ENCODE measurements at regions not wholly inside any gene's neighbourhood (a gene's known extent, or its start where the extent isn't known, plus 50 kb on each side); places are given as distances from the start of the nearest gene placed in this dataset.

DNA sequence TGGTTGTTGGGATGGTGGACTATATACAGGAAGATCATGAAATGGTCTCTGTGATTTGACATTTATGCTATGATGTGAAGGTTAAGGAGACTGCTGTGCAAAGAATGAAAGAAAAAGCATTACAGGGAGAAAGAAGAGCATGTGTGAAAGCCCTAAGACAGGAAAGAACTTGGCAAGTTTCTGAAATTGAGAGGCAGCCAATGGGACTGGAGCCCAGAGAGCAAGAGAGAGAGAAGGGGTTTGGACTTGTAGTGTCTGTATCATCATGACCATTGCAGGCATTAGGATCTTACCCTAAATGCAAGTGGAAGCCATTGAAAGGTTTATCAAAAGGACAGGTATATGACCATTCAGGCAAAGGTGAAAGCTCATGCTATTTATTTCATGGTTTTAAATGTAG is 147.1 kb downstream of the NAA11 start:
- Mint-ChIP-seq H3K9me3 (no peaks in the 10 kb centered on the region), H3K4me3 (no peak overlapping the region), H3K27me3 (no peaks in the 10 kb centered on the region), H3K4me1 (ENCODE audit: unreplicated experiment) (peaks cover 13% of the 10 kb centered on the region), H3K27ac (no peak overlapping the region), H3K36me3 (no peaks in the 10 kb centered on the region)
- no peak for DNase-seq (ENCODE audit: extremely low spot score, unreplicated experiment)
- TF ChIP-seq, protein P1, sequence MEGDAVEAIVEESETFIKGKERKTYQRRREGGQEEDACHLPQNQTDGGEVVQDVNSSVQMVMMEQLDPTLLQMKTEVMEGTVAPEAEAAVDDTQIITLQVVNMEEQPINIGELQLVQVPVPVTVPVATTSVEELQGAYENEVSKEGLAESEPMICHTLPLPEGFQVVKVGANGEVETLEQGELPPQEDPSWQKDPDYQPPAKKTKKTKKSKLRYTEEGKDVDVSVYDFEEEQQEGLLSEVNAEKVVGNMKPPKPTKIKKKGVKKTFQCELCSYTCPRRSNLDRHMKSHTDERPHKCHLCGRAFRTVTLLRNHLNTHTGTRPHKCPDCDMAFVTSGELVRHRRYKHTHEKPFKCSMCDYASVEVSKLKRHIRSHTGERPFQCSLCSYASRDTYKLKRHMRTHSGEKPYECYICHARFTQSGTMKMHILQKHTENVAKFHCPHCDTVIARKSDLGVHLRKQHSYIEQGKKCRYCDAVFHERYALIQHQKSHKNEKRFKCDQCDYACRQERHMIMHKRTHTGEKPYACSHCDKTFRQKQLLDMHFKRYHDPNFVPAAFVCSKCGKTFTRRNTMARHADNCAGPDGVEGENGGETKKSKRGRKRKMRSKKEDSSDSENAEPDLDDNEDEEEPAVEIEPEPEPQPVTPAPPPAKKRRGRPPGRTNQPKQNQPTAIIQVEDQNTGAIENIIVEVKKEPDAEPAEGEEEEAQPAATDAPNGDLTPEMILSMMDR (conservative IDR thresholded peaks at IDR 0.05): no peak

DNA sequence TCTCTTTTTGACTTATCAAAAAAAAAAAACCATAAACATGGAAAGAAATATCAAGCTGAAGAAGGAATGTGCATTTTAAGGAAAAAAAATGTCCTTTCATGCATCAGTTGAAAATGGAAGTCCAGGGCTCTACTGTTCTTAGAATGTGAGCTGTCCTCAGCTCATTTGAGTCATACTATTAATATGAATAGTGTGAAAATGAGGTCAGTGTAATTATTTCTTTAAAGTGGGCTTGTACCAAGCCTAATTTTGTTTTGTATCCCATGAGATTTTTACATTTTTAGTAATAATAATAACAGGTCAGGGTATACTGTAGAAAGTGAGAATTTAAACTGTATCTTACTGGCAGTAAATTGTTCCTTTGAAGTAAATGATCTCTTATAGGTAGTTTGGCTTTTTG is 148.5 kb downstream of the NAA11 start:
- no peaks in the 10 kb centered on the region for H3K36me3 Mint-ChIP-seq
- no peak for DNase-seq (ENCODE audit: extremely low spot score, unreplicated experiment)
- H3K27ac Mint-ChIP-seq: no peak overlapping the region
- H3K9me3 Mint-ChIP-seq: no peaks in the 10 kb centered on the region
- H3K4me1 Mint-ChIP-seq (ENCODE audit: unreplicated experiment): peaks cover 20% of the 10 kb centered on the region
- H3K27me3 Mint-ChIP-seq: no peaks in the 10 kb centered on the region
- H3K4me3 Mint-ChIP-seq: no peak overlapping the region
- TF ChIP-seq, protein P1 (conservative IDR thresholded peaks at IDR 0.05): no peak

DNA sequence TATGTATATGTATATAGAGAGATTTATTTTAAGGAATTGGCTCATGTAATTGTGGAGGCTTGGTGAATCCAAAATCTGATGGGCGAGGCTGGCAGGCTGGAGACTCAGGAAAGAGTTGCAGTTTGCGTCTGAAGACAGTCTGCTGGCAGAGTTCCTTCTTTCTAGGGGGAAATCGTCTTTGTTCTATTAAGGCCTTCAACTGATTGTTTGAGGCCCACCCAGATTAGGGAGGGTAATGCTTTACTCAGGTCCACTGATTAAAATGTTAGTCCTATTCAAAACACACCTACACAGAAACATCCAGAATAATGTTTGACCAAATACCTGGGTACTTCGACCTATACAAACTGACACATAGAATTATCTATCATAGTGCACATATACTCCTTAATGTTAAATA is 149.5 kb downstream of the NAA11 start:
- Mint-ChIP-seq H3K27ac (no peak overlapping the region), H3K4me1 (ENCODE audit: unreplicated experiment) (peaks cover 17% of the 10 kb centered on the region), H3K9me3 (no peaks in the 10 kb centered on the region), H3K4me3 (no peak overlapping the region), H3K36me3 (no peaks in the 10 kb centered on the region), H3K27me3 (no peaks in the 10 kb centered on the region)
- TF ChIP-seq, protein P1 (conservative IDR thresholded peaks at IDR 0.05): no peak
- DNase-seq (ENCODE audit: extremely low spot score, unreplicated experiment): no peak

DNA sequence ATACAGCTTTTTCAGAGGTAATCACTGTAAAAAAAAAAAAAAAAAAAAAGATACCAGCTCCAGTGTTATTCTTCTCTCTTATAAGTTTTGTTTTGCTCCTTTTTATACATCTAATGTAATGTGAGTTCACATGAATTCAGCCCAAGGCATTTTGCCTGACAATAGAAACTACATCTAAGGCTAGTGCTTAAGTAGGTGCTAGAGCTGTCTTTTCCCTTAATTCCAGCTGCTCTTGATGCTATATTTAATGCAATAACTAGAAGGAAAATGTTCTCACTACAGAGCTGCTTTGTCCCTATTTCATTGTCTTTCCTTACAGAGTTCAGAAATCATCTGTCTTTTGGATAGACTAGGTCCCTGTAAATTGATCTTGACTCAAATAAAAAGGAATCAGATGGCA is 150.1 kb downstream of the NAA11 start:
- Mint-ChIP-seq H3K9me3 (no peaks in the 10 kb centered on the region), H3K27me3 (no peaks in the 10 kb centered on the region), H3K4me1 (ENCODE audit: unreplicated experiment) (peaks cover 16% of the 10 kb centered on the region), H3K27ac (no peak overlapping the region), H3K36me3 (no peaks in the 10 kb centered on the region), H3K4me3 (no peak overlapping the region)
- DNase-seq (ENCODE audit: extremely low spot score, unreplicated experiment): no peak
- TF ChIP-seq, protein P1 (conservative IDR thresholded peaks at IDR 0.05): no peak

DNA sequence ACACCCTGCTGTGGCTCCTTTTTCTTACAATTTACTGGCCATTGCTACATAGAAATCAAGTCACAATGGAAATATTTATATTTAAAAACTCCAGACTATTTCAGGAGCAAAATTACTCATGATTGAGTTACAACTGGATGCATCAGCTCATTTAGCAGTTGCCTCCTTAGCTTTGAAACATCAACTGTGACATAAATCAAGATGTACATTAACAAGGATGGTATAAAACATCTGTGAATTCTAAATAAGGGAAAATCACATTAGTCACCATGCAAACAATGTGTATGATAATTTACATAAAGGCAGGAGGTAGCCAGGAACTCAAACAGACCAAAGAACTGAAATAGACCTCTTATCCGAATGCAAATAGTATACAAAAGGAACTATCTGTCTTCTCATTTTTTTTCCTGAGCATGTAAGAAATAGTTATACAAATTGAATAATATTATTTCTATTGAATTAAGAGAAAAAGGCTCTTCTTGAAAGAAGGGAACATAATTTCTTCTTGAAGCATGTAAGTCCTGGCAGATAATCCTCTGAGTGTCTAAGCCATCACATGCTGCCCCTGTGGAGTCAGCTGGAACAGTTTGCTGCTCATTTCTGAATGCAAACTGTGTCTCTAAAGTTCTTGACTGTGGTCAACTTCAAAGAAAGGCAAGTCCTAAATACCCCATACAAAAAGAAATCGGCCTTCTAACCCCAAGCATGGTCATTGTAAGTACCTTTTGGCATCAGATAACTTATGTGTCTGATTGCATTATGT is 151.2 kb downstream of the NAA11 start:
- peaks cover 16% of the 10 kb centered on the region for H3K4me1 Mint-ChIP-seq (ENCODE audit: unreplicated experiment)
- H3K27me3 Mint-ChIP-seq: no peaks in the 10 kb centered on the region
- H3K9me3 Mint-ChIP-seq: peaks cover 5% of the 10 kb centered on the region
- no peak for DNase-seq (ENCODE audit: extremely low spot score, unreplicated experiment)
- no peak overlapping the region for H3K27ac Mint-ChIP-seq
- H3K4me3 Mint-ChIP-seq: no peak overlapping the region
- no peaks in the 10 kb centered on the region for H3K36me3 Mint-ChIP-seq
- TF ChIP-seq, protein P1 (conservative IDR thresholded peaks at IDR 0.05): no peak
